NCI-H1092 treated with DMSO at 0.1 percent for 48 hours (cell line): ENCODE measurements at regions not wholly inside any gene's neighbourhood (a gene's known extent, or its start where the extent isn't known, plus 50 kb on each side); places are given as distances from the start of the nearest gene placed in this dataset.
"Not testable (repeated sequence)": the region's sequence is repeated elsewhere in the genome, so short reads cannot be mapped to it uniquely, and the experiment has no call there.

Experiments
- DNase-seq: peaks from one replicate; lab custom pipeline; 2025; lab: John Stamatoyannopoulos, UW

DNA sequence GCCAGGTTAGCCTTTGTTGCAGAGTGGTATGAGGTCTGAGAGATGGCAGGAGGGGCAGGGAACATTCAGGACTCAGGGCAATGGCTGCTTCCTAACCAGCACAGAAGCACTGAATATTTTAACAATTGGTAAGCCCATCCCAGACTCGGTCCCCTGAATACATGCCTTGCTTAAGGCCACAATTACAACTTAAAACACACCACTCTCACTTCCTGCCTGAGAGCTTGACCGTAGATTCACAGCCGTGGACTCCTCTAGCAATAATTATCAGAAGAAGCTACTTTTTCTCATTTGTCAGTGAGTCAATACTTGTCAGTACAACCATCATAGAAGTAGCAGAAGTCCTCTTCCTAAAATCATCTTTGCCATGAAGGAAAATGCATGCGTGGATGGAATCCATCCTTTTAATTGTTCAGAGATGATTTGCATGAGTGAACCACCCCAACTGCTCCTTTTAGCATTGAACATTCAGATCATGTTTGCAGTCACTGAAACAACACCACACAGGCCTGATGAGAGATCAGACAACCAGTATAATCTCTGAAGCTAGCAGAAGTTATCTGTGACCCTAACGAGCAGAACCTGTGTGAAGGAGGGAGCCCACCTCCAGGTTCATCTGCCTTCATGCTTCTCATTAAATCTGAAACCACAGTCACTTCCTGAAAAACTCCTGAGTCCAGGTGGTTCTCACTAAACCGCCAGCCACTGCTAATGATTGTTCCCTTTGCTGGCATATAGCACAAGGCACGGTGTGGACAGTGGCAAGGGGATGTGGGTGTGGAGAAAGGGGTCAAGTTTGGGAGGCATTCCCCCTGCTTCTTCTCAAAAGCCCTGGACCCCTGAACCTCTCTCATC lies 333.9 kb upstream of the CNR1 start:
- no peak for DNase-seq

DNA sequence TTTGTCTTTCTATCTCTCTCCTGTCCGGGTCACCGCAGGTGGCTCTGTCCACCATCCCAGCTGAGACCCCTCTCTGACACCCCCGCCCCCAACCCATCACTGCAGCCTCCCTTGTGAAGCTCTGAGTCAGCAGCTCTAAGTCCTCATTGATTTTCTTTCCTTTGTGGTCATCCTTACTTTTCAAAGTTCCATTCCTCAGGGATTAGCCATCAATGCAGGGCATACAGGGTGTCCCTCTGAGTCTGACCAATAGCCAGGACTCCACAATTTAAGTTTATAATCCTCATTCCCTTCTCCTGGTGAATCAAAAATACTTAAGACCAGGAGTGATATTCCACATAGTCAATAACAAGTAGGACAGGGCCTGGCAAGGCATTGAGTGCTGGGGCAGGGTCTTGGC lies 333.3 kb upstream of the CNR1 start:
- no peak for DNase-seq

DNA sequence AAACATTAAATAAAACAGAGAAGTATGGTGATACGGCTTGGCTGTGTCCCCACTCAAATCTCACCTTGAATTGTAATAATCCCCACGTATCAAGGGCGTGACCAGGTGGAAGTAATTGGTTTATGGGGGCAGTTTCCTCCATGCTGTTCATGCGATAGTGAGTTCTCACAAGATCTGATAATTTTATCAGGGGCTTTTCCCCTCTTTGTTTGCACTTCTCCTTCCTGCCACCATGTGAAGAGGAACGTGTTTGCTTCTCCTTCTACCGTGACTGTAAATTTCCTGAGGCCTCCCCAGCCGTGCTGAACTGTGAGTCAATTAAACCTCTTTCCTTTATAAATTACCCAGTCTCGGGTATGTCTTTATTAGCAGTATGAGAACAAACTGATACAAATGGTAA lies 331.3 kb upstream of the CNR1 start:
- DNase-seq, result not testable (repeated sequence)

DNA sequence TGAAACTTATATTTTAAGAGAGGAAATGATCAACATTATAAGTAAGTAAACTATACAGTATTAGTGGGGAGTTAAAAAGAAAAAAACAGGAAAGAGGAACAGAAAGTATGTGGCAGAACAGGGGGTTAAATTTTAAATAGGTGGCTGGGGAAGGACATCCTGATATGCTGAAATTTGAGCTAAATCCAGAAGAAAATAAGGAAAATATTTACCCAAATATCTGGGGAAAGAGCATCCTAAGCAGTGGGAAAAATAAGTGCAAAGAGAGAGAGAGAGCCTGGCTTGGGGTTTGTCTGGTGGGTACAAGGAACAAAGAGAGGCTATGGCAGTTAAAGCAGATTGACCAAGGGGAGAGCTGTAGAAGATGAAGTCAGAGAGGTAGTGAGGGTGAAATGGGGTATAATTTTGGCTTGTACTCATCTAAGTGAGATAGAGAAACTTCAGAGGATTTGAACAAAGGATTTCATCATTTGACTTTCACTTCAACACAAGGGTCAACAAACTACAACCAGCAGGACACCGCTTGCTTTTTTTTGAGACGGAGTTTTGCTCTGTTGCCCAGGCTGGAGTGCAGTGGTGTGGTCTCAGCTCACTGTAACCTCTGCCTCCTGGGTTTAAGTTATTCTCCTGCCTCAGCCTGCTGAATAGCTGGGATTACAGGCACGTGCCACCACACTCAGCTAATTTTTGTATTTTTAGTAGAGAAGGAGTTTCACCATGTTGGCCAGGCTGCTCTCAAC lies 328.4 kb upstream of the CNR1 start:
- DNase-seq, result no peak

DNA sequence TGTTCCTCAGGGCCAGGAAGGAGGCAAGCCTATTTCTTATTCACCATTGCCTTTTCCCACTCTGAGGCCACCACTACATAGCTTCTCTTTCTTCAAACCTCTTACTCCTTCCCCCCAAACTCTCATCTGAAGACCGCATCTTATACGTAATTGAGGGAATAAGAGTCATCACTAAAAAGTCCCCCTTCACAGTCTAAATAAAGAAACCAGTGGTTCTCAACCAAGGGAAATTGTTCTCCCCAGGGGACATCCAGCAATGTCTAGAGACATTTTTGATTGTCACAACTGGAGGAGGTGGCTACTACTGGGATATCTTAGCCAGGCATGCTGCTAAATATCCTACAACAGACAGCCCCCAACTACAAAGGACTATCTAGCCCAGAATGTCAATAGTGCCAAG lies 327.6 kb upstream of the CNR1 start:
- DNase-seq, result no peak

DNA sequence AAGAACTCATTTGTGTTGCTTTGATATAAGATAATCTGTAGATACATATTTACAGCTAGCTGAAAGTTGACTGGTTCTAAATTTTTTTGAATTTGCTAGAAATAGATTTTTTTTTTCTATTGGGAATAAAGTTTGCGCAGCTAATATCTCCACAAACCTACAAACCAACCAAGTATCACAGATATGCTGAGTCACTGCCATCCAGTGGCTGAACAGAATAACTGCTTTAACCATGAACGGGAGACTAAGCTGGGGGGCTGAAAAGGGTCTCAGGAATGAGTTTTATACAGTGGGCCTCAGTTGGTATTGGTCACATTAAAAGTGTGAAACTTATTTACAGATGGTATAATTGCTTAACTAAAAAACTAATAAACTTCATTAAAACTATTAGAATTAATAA lies 326.7 kb upstream of the CNR1 start:
- no peak for DNase-seq

DNA sequence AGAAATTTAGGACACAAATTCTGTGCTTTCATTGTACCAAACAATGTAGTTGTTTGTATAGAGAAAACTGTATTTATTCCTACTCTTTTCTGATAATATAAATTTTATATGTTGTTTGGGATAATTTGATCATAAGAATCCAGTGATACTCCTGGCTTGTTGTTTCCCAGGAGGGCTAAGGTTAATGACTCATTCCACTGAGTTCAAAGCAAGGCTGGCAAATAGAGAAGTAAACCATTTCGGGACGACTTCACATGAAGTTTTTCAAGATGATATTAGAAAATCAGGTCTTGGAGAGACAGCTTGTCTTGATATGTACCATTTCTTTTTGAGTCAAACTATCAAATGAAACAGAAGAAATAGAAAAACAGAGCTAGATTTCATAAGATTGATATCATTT lies 326.1 kb upstream of the CNR1 start:
- DNase-seq, result no peak

DNA sequence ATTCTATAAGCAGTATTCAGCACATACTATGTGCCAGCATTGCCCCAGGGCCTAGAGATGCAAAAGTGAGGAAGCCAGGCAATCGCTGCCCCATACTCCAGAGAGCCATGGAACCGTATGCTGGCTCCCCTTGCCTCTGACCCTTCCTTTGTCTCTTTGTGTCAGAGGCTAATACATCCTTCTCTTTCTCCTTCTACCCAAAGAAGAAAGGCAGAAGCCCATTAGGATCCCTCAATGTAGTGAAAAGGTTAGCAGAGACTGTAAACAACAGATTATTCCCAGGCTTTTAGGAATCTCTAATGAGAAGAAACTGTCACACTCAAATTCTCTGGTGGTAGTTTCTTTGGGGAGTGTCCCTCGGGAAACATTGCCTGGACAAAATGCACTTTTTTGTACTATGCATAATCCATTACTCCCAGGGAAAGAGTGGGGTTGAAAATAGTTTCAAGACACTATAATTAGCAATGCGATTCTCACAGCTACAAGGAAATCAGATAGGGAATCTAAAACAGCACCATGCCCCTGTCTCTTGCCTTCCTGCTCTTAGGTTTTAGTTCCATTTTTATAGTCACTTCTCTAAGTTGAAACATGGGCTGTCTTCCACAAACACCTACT lies 325.2 kb upstream of the CNR1 start:
- no peak for DNase-seq

DNA sequence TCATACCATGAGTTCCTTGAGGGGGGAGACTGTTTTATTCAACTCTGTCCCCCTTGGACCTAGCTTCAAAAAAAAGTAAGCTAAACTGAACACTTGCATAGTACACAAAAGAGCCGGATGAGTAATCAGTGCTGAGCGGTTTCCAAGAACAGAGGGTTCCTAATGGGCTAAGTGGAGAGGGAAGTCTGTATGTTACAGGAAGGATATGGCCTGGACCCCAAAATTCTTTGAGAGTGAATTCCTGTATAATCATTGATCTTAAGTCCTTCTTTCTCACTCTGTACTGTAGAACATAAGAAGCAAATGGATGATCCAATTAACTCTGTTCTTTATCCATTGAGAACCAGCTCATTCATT lies 324.7 kb upstream of the CNR1 start:
- DNase-seq, result no peak

DNA sequence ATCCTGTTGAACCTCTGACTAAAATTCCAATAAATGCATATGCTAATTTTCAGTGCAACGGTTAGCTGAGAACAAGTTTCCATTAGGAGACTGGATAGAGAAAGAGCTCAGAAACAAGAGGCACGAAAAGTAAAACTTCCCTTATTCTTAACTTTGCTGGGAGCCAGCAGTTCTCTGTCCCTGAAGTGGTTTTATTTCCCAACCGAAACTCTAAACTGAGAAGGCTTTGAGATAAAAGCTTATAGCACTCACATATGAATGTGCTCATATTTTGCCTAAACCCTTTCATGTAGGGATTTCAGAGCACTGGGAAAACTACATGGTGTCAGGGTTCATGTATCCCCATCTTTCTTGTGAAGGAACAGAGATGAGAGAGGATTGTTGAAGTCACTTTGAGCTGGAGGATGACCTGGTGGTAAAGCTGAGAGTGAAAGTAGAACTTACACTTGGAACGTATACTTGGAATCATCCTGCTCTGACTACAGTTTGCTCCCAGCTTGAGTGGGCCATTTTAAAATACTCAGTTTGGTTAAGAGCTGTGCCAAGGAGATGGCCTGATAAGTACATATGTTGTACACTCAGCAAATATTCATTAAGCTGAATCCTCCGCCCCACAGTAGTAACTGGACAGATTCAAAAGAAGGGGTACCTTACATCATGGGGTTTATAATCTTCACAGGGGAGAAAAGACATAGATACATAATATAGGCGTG lies 324.2 kb upstream of the CNR1 start:
- no peak for DNase-seq

DNA sequence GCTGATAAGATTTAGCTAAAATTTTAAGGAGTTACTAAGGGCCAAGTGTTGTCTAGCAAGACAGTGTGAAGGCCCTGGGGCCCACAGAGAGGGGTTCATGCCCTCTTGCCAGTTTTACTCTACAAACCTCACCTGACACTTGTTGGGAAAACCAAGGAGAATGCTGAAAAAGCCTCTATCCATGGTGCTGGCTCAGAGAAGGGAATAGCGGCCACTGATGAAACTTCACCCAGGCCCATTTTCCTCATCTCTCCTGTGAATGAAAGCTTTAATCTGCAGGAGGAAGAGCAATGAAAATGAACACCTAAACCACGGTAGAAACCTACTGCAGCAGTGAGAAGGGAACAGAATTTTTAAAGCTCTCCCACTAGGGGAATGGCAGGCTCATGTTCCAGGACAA lies 317.3 kb upstream of the CNR1 start:
- no peak for DNase-seq

DNA sequence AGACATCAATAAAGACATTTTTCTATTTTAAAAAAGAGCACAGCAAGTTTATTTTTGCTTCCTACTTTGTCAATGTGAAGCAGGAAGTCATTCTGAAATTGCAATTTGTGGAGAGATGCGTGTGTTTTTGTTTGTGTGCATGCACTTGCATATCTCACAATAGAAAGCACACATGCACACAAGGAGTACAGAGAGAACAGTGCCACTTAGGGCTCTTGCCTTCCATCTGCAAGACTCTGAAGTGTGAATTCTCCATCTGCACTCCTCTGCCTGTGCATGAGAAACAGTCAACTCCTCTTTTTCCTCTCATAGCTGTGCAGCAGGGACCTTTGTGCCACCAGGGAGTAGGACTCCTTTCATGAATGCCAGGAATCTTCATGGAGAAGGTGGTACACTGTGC lies 316.3 kb upstream of the CNR1 start:
- no peak for DNase-seq

DNA sequence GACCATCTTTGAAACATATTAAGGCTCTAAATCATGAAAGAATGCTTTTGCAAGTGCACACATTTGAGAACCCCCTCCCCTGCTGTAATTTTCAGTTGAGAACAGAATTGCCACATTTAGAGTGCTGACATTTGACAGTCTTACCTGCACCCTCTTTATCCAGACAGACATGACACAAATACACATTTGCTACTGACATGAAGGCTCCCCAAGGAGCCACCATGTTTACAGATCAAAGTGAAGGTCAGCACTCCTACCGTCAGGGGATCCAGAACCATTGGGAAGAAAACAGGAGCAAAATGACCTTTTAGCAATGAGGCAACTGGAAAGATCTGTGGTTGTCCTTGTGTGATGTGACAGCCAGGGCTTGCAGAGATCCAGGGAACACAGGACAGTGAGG lies 315.4 kb upstream of the CNR1 start:
- no peak for DNase-seq

DNA sequence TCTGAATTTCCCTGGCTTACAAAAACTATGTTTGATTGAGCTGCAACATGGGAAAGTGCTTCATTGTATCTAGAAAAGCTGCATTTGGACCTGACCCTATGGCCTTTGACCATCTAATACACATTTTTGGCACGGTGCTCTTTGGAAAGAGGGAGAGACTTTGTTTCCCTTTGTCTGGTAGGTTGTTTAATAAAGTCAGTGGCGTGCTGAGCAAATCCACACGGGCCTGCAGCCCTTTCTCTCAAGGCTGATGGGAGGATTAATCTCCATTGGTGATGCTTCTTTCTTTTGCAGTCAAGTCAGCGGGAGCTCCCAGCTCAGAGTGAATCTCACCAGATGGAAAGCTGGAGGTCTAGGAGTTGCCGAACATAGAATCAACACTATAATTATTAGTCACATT lies 314.7 kb upstream of the CNR1 start:
- DNase-seq, result no peak

DNA sequence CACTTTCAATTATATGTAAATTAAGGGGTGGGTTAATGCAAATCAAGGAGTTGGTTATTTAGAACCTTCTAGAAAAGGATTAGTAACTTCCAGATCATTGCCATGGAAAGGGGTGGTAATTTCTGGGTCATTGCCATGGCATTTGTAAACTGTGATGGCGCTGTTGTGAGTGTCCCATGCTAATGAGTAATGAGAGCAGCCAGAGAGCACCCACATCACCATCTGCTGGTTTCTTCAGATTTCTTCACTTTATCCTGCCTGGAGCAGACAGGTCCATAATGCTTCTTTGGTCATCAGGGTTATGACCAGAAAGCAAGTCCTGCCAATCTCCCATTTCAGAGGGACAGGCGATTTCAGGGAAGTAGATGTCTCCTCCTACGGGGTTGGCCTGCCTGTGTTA lies 311.3 kb upstream of the CNR1 start:
- DNase-seq, result no peak

DNA sequence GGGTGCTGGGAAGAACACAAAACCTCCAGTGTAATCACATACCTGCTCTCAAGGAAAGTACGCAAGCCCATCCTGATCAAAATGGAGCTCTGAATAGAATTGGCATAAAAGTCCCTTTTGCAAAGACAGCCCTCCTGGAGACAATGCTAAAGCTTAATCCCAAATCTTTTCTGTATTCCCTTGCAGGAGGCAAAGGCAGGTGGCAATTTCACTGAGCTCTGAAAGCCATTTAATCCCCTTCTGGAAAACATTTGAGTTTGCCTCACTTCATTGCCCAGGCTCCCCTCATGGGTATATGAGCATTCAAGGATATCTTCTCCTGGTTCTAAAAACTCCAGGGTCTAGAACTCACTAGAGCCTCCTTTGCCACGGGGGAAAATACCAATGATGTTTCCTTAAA lies 310.2 kb upstream of the CNR1 start:
- no peak for DNase-seq

DNA sequence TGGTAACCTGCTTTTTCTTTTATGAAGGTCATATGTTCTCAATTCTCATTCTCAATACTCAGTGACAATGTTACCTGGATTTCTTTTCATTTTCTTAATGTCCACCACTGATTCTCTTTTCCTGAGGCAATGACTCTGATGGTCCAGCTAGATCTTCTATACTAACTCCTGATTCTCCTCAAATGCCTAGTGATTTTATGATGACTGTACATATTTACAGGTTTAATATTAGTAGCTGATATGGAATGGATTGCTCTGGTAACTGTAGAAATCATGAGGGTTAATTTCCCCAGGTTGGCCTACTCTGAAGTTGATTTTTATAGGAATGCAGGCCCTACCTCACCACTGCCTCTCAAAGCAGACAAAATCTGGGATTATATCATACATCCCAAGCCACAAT lies 308.6 kb upstream of the CNR1 start:
- DNase-seq, result no peak

DNA sequence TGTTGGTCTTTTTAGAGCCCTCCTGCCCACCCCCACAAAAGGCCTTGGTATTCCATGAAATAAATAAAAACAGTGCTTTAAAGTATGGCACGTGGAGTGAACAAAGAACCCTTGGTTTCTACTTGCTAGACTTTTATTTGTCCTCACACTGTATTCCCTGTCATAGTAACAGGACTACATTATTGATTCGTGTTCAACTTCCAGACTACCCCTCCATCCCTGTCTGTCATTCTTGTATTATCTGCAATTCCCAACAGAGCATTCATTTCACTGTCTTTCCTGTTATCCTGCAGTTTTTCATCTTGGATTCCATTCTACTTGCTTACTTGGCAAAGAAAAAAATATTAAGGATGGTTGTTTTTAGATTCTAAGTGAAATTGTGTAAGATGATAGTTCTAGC lies 307.4 kb upstream of the CNR1 start:
- no peak for DNase-seq

DNA sequence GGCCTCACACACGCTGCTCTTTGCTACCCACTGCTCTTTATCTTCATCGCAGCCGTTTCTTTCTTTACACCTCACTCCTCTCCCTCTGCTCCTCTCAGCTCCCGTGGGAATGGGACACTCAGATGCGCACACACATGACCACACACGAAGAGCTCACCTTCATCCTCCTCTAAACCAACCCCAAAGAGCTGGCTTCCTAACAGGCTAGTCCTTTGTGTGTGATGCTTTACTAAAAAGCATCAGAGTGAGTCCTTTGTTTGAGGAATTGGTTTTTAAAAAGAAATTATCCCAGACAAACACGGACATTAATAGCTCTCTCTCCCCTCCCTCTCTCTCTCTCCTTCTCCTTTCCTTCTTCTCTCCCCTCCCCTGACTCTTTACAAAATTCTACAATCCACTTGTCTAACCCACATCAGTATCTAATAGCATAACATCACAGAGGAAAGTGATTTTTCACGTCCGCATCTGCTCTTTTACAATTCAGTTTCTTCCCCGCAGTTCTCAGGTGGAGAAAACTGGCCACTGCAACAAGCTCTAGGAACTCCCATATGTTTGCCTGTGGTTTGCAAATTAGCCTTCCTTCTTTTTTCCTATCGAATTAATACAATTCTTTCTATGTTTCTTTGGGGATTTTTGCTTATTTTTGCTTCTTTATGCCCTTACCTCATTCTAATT lies 306.8 kb upstream of the CNR1 start:
- DNase-seq, result no peak

DNA sequence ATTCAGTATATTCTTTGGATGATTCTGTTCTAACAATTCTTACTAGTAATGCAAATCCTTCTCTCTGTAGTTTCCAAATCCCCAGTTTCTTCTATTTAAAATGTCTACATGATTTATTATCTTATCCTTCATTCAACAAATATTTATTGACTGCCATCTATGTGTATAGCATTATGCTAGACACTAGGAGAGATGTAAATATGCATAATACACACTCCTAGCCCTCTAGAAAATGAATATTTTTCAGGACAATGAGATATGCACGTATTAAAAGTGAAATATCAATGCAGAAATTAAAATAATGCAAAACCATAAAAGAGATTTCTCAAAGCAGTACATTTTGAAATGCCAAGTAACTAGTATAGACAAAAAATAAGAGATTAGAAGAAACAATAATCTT lies 293.5 kb upstream of the CNR1 start:
- DNase-seq, result no peak

DNA sequence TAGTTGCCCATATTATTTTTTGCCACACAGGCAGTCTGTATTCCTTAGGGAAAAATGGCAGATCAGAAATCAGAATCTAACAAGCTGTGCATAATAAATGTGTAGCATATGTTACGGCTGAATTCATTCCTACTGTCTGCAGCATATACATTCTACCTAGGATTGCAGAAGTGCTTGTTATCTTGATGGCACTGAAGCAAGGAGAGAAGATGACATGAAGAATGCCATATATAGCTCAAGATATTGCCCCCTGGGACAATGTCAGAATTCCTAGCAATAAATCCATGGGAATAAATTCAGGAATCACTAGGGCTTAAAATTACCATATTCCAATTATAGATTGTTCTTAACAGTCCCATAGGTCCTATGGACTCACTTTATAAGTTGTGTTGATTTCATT lies 293.0 kb upstream of the CNR1 start:
- DNase-seq, result no peak

DNA sequence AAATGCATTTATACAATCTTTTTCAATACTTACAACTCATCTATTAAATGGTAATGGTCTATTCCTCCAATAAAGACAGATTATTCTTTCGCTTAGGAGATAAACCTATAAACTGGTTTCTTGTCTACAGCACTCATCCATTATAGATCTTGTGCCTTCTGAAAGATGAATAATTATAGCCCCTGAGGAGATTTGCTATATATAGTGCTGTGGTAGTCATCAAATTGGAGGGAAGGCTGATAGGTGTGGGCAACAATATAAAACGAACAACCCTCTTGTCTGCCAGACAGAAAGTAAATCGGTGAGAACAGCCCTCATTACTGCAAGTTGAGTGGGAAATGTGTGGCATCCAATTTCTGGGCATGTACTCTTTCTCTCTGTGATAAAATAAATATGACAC lies 292.5 kb upstream of the CNR1 start:
- no peak for DNase-seq
